ENCODE measurements at regions not wholly inside any gene's neighbourhood (a gene's known extent, or its start where the extent isn't known, plus 50 kb on each side); places are given as distances from the start of the nearest gene placed in this dataset.

GRCh38 chr10:36393801-36394200, 731.6 kb upstream of the ANKRD30A start:
- dilution Hi-C loops (cut with MboI; ENCODE audit: extremely low pct_ligation_motif_present, low sequenced_read_pairs) = no loop called here
- H3K36me3 ChIP-seq (ENCODE audit: control insufficient read depth in 2 of 2, extremely low read depth in 1 of 2, insufficient read depth in 2 of 2, low read length in 2 of 2) = no peaks in the 10 kb centered on the region
- no peak overlapping the region for H3K4me3 ChIP-seq (replicated peaks in 1 of 3; ENCODE audit: insufficient read depth in 1 of 3, low read depth in 1 of 3, low read length in 3 of 3)
- no peaks in the 10 kb centered on the region for H3K9me3 ChIP-seq (replicated peaks; ENCODE audit: control insufficient read depth, insufficient read depth, low read length)
- no peaks in the 10 kb centered on the region for H3K9me1 ChIP-seq (replicated peaks; ENCODE audit: control insufficient read depth, extremely low read depth, insufficient read depth, low read length)
- H3K4me2 ChIP-seq (ENCODE audit: insufficient read depth, low read length) = no peak overlapping the region
- H4K20me1 ChIP-seq (replicated peaks; ENCODE audit: control insufficient read depth, extremely low read depth, insufficient read depth, low read length) = no peaks in the 10 kb centered on the region
- intact Hi-C loops (cut with micrococcal nuclease) = no loop called here
- no peaks in the 10 kb centered on the region for H3K4me1 ChIP-seq (ENCODE audit: control insufficient read depth, extremely low read depth, insufficient read depth, low read length)
- H2AFZ ChIP-seq (ENCODE audit: low read depth, low read length) = no peak overlapping the region
- no TSS peak for BruUV-seq (replicated peaks)
- FAIRE-seq = no peak
- ChIA-PET CTCF (no interaction called here), POLR2A (no interaction called here)
- no peak overlapping the region for H3K9ac ChIP-seq (replicated peaks; ENCODE audit: extremely low read depth, insufficient read depth, low read length)
- no peak for DNase-seq (ENCODE audit: low read depth, low spot score)
- no peak overlapping the region for H3K27ac ChIP-seq (ENCODE audit: insufficient read depth, low read depth, low read length)
- H3K79me2 ChIP-seq (ENCODE audit: control insufficient read depth, insufficient read depth, low read length) = no peaks in the 10 kb centered on the region
- no peaks in the 10 kb centered on the region for H3K27me3 ChIP-seq (ENCODE audit: control insufficient read depth in 2 of 2, insufficient read depth in 2 of 2, low read length in 2 of 2)
- TF ChIP-seq POLR2AphosphoS5 (IDR thresholded peaks at IDR 0.05; ENCODE audit: insufficient read depth, low read depth, low read length) = no peak
- no peak for TF ChIP-seq EZH2 (IDR thresholded peaks at IDR 0.05; ENCODE audit: borderline replicate concordance, low read depth, low read length, severe bottlenecking)
- no peak for TF ChIP-seq POLR2A (IDR thresholded peaks at IDR 0.05; ENCODE audit: low read depth, low read length)
- TF ChIP-seq JUN (IDR thresholded peaks at IDR 0.05; ENCODE audit: borderline replicate concordance, insufficient read depth, insufficient read length, low read depth) = no peak
- no peak for TF ChIP-seq FOS (IDR thresholded peaks at IDR 0.05; ENCODE audit: borderline replicate concordance, insufficient read depth, low read length)
- TF ChIP-seq, protein P1, sequence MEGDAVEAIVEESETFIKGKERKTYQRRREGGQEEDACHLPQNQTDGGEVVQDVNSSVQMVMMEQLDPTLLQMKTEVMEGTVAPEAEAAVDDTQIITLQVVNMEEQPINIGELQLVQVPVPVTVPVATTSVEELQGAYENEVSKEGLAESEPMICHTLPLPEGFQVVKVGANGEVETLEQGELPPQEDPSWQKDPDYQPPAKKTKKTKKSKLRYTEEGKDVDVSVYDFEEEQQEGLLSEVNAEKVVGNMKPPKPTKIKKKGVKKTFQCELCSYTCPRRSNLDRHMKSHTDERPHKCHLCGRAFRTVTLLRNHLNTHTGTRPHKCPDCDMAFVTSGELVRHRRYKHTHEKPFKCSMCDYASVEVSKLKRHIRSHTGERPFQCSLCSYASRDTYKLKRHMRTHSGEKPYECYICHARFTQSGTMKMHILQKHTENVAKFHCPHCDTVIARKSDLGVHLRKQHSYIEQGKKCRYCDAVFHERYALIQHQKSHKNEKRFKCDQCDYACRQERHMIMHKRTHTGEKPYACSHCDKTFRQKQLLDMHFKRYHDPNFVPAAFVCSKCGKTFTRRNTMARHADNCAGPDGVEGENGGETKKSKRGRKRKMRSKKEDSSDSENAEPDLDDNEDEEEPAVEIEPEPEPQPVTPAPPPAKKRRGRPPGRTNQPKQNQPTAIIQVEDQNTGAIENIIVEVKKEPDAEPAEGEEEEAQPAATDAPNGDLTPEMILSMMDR (IDR thresholded peaks at IDR 0.05; ENCODE audit: extremely low read depth in 1 of 2, insufficient read depth in 1 of 2, low read depth in 1 of 2, low read length in 2 of 2) = no peak
- TF ChIP-seq, protein P2, sequence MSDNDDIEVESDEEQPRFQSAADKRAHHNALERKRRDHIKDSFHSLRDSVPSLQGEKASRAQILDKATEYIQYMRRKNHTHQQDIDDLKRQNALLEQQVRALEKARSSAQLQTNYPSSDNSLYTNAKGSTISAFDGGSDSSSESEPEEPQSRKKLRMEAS (IDR thresholded peaks at IDR 0.05; ENCODE audit: insufficient read depth, insufficient read length) = no peak
- no peak for TF ChIP-seq MYC (IDR thresholded peaks at IDR 0.05; ENCODE audit: low read depth, low read length)
- no peak for TF ChIP-seq GATA2 (IDR thresholded peaks at IDR 0.05; ENCODE audit: insufficient read depth, insufficient read length, low read depth, low read length)

Data from endothelial cell of umbilical vein (primary cell).